ENCODE measurements at regions not wholly inside any gene's neighbourhood (a gene's known extent, or its start where the extent isn't known, plus 50 kb on each side); places are given as distances from the start of the nearest gene placed in this dataset.

DNA sequence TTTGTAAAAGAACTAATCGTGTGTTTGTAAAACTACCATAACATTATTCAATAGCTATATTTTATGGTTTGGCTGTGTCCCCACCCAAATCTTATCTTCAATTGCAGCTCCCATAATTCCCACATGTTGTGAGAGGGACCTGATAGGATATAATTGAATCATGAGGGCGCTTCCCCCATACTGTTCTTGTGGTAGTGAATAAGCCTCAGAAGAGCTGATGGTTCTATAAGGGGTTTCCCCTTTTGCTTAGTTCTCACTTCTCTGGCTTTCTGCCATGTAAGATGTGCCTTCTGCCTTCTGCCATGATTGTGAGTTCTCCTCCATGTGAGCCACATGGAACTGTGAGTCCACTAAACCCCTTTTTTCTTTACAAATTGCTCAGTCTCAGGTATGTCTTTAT lies 1372.3 kb downstream of the AMY1C start:
- no peak for DNase-seq (ENCODE audit: low spot score)
- H3K4me3 ChIP-seq, result no peak overlapping the region
- TF ChIP-seq, protein P1, sequence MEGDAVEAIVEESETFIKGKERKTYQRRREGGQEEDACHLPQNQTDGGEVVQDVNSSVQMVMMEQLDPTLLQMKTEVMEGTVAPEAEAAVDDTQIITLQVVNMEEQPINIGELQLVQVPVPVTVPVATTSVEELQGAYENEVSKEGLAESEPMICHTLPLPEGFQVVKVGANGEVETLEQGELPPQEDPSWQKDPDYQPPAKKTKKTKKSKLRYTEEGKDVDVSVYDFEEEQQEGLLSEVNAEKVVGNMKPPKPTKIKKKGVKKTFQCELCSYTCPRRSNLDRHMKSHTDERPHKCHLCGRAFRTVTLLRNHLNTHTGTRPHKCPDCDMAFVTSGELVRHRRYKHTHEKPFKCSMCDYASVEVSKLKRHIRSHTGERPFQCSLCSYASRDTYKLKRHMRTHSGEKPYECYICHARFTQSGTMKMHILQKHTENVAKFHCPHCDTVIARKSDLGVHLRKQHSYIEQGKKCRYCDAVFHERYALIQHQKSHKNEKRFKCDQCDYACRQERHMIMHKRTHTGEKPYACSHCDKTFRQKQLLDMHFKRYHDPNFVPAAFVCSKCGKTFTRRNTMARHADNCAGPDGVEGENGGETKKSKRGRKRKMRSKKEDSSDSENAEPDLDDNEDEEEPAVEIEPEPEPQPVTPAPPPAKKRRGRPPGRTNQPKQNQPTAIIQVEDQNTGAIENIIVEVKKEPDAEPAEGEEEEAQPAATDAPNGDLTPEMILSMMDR (IDR thresholded peaks at IDR 0.05), result no peak
- H3K9me3 ChIP-seq, result no peaks in the 10 kb centered on the region
- no peaks in the 10 kb centered on the region for H3K4me1 ChIP-seq
- no peaks in the 10 kb centered on the region for H3K36me3 ChIP-seq
- no peak overlapping the region for H3K27ac ChIP-seq
- no peaks in the 10 kb centered on the region for H3K27me3 ChIP-seq

DNA sequence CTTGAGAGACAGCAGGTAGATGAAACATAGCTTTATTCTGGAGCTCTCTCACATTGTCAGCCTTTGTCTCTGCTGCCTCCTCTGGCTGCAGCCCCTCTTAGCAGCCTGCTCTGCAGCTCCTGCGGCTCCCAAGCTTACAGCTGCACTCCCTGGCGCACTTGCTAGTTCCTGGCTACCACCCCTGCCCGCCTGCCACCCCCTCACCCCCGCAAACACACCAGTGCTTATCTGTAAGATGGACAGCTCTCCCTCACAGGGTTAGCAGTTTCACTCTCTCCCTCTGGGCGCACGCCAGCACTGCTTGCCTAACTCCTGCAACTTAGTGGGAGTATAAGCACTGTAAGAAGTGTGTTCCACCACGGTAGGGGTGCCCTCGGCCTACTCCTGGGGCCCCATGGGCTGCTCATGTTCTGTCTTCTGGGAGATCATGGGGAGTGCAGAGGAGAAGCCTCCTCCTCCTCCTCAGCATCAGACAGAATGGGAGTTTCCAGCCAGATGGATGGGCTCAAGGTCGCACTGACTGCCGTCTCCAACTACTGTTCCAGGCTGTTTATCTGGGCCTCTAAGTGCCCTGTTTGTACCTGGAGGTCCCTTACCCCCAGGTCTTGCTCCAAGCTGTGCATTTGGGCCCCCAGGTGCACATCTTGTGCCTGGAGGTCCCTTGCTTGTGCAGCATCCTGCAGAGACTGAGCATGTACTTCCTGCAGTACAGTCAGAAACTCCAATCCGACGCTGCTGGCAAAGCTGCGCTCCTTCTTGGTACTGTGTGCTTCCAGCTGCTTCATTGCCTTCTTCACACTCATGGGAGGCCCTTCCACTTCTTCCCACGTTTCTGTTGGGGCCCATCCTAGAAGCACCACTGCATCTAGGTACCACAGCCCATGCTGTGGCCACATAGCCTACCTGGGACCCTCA lies 1388.1 kb downstream of the AMY1C start:
- no peaks in the 10 kb centered on the region for H3K9me3 ChIP-seq
- H3K36me3 ChIP-seq, result no peaks in the 10 kb centered on the region
- no peak overlapping the region for H3K27ac ChIP-seq
- no peak for DNase-seq (ENCODE audit: low spot score)
- no peak overlapping the region for H3K4me3 ChIP-seq
- H3K4me1 ChIP-seq, result no peaks in the 10 kb centered on the region
- TF ChIP-seq, protein P1 (IDR thresholded peaks at IDR 0.05), result no peak
- no peaks in the 10 kb centered on the region for H3K27me3 ChIP-seq

DNA sequence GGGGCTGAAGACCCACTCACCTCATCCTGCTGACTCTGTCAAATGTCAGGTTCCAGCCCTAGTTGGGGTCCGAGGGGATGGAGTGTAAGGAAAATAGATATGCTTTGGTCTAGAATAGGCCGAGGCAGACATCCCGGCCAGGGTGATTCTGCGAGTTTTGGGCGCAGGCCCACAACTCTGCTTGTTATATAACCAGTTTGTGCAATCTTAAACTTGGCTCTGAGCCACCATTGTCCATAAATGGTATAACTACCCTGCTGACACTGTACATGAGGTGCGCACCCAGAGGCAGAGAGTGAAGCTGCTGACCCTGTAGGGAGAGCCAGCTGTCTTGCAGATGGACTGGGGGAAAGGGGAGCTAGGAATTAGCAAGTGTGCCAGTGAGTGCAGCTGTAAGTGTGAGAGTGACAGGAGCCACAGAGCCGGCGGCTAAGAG lies 1388.8 kb downstream of the AMY1C start:
- no peak for DNase-seq (ENCODE audit: low spot score)
- Histone ChIP-seq H3K36me3 (no peaks in the 10 kb centered on the region), H3K27ac (no peak overlapping the region), H3K4me1 (no peaks in the 10 kb centered on the region), H3K27me3 (no peaks in the 10 kb centered on the region), H3K4me3 (no peak overlapping the region), H3K9me3 (no peaks in the 10 kb centered on the region)
- TF ChIP-seq, protein P1 (IDR thresholded peaks at IDR 0.05), result no peak

DNA sequence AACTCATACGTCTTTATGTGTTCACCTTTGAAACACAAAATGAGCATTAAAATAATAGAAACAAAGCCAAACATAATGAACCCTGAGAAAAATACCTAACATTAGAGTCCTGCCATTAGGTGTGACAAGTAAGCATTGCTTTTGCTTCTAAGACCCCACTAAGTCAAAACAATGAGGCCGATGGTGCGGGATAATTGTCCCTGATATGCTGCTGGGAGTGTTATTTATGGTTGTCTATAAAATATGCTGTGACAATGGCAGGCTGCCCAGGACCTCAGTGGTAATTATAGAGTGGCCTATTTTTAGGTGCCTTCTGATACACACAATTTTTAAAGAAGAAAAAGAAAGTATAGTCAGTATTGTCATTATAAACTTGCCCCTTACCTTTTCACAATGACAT lies 1423.1 kb downstream of the AMY1C start:
- no peaks in the 10 kb centered on the region for H3K4me1 ChIP-seq
- no peaks in the 10 kb centered on the region for H3K36me3 ChIP-seq
- no peaks in the 10 kb centered on the region for H3K27me3 ChIP-seq
- TF ChIP-seq, protein P1 (IDR thresholded peaks at IDR 0.05), result no peak
- no peaks in the 10 kb centered on the region for H3K9me3 ChIP-seq
- H3K4me3 ChIP-seq, result no peak overlapping the region
- no peak for DNase-seq (ENCODE audit: low spot score)
- H3K27ac ChIP-seq, result no peak overlapping the region

DNA sequence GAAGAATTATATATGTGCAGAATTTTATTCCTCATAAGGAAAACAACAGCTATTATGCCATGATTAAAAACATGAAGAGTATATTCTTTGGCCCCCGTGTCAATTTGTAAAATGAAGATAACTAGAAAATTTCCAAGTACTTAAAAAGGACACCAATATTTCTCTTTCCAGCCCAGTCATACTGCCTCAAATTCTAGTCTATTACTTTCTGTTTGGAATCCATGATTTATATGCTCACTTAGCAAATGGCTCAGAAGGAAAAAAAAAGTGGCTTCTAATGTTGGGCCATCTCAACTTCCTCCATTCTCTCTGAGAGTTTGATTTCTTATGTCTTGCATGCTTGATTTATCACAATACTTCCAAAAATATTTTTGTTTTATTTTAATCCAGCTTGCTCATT lies 1431.1 kb downstream of the AMY1C start:
- TF ChIP-seq, protein P1 (IDR thresholded peaks at IDR 0.05), result no peak
- Histone ChIP-seq H3K27me3 (no peaks in the 10 kb centered on the region), H3K4me1 (no peaks in the 10 kb centered on the region), H3K27ac (no peak overlapping the region), H3K36me3 (no peaks in the 10 kb centered on the region), H3K9me3 (no peaks in the 10 kb centered on the region), H3K4me3 (no peak overlapping the region)
- no peak for DNase-seq (ENCODE audit: low spot score)

Data from right atrium auricular region (tissue), 2 donors.